ENCODE measurements at regions not wholly inside any gene's neighbourhood (a gene's known extent, or its start where the extent isn't known, plus 50 kb on each side); places are given as distances from the start of the nearest gene placed in this dataset.

GRCh38 chr1:22320587-22321344 is 130.9 kb upstream of the ZBTB40 start:
- H3K36me3 ChIP-seq = no peaks in the 10 kb centered on the region
- DNase-seq (ENCODE audit: low read depth in 1 of 2, low spot score in 2 of 2) = peak; percentile 28 to 46
- no peaks in the 10 kb centered on the region for H3K27me3 ChIP-seq (replicated peaks)
- no peak overlapping the region for H3K27ac ChIP-seq
- H3K9me3 ChIP-seq (replicated peaks) = no peaks in the 10 kb centered on the region
- H3K4me3 ChIP-seq = no peak overlapping the region
- H3K4me1 ChIP-seq (replicated peaks) = peaks cover 8% of the 10 kb centered on the region

- Histone ChIP-seq H3K27me3 (replicated peaks) (no peaks in the 10 kb centered on the region), H3K27ac (no peak overlapping the region), H3K36me3 (no peaks in the 10 kb centered on the region), H3K9me3 (replicated peaks) (no peaks in the 10 kb centered on the region), H3K4me3 (no peak overlapping the region), H3K4me1 (replicated peaks) (peaks cover 8% of the 10 kb centered on the region)
- peak in 1 of 2 experiments; percentile 24 for DNase-seq (ENCODE audit: low read depth in 1 of 2, low spot score in 2 of 2)
Measured at GRCh38 chr1:22321917-22322316, 129.7 kb upstream of the ZBTB40 start.

GRCh38 chr1:22323141-22323845 is 128.4 kb upstream of the ZBTB40 start:
- Histone ChIP-seq H3K27ac (no peak overlapping the region), H3K36me3 (no peaks in the 10 kb centered on the region), H3K9me3 (replicated peaks) (no peaks in the 10 kb centered on the region), H3K4me1 (replicated peaks) (peaks cover 8% of the 10 kb centered on the region), H3K27me3 (replicated peaks) (no peaks in the 10 kb centered on the region), H3K4me3 (no peak overlapping the region)
- no peak for DNase-seq (ENCODE audit: low read depth in 1 of 2, low spot score in 2 of 2)

GRCh38 chr1:22323846-22324504 is 127.7 kb upstream of the ZBTB40 start:
- peaks cover 8% of the 10 kb centered on the region for H3K4me1 ChIP-seq (replicated peaks)
- H3K27ac ChIP-seq = no peak overlapping the region
- no peaks in the 10 kb centered on the region for H3K27me3 ChIP-seq (replicated peaks)
- DNase-seq (ENCODE audit: low read depth in 1 of 2, low spot score in 2 of 2) = no peak
- no peak overlapping the region for H3K4me3 ChIP-seq
- H3K36me3 ChIP-seq = no peaks in the 10 kb centered on the region
- no peaks in the 10 kb centered on the region for H3K9me3 ChIP-seq (replicated peaks)

GRCh38 chr1:22325531-22326371 is 125.9 kb upstream of the ZBTB40 start:
- Histone ChIP-seq H3K27ac (no peak overlapping the region), H3K27me3 (replicated peaks) (no peaks in the 10 kb centered on the region), H3K4me3 (no peak overlapping the region), H3K36me3 (no peaks in the 10 kb centered on the region), H3K9me3 (replicated peaks) (no peaks in the 10 kb centered on the region), H3K4me1 (replicated peaks) (peaks cover 4% of the 10 kb centered on the region)
- peak in 1 of 2 experiments; percentile 25 for DNase-seq (ENCODE audit: low read depth in 1 of 2, low spot score in 2 of 2)

- no peaks in the 10 kb centered on the region for H3K27me3 ChIP-seq (replicated peaks)
- no peak overlapping the region for H3K4me3 ChIP-seq
- peak in 1 of 2 experiments; percentile 22 for DNase-seq (ENCODE audit: low read depth in 1 of 2, low spot score in 2 of 2)
- H3K9me3 ChIP-seq (replicated peaks) = no peaks in the 10 kb centered on the region
- no peak overlapping the region for H3K27ac ChIP-seq
- no peaks in the 10 kb centered on the region for H3K36me3 ChIP-seq
- H3K4me1 ChIP-seq (replicated peaks) = no peaks in the 10 kb centered on the region; the same call in 1 of the 2 replicates
Measured at GRCh38 chr1:22326372-22326915, 125.2 kb upstream of the ZBTB40 start.

- Histone ChIP-seq H3K27me3 (replicated peaks) (no peaks in the 10 kb centered on the region), H3K4me3 (no peak overlapping the region), H3K9me3 (replicated peaks) (no peaks in the 10 kb centered on the region), H3K27ac (no peak overlapping the region), H3K36me3 (no peaks in the 10 kb centered on the region), H3K4me1 (replicated peaks) (no peaks in the 10 kb centered on the region)
- DNase-seq (ENCODE audit: low read depth in 1 of 2, low spot score in 2 of 2) = peak in 1 of 2 experiments; percentile 27
Measured at GRCh38 chr1:22326931-22327330, 124.7 kb upstream of the ZBTB40 start.

GRCh38 chr1:22327411-22327810 is 124.2 kb upstream of the ZBTB40 start:
- Histone ChIP-seq H3K27me3 (replicated peaks) (no peaks in the 10 kb centered on the region), H3K4me1 (replicated peaks) (no peaks in the 10 kb centered on the region), H3K36me3 (no peaks in the 10 kb centered on the region), H3K9me3 (replicated peaks) (no peaks in the 10 kb centered on the region), H3K27ac (no peak overlapping the region), H3K4me3 (no peak overlapping the region)
- DNase-seq (ENCODE audit: low read depth in 1 of 2, low spot score in 2 of 2) = peak in 1 of 2 experiments; percentile 22

GRCh38 chr1:22328331-22329147 is 123.1 kb upstream of the ZBTB40 start:
- Histone ChIP-seq H3K27me3 (replicated peaks) (no peaks in the 10 kb centered on the region), H3K36me3 (no peaks in the 10 kb centered on the region), H3K27ac (no peak overlapping the region), H3K4me3 (no peak overlapping the region), H3K9me3 (replicated peaks) (no peaks in the 10 kb centered on the region), H3K4me1 (replicated peaks) (no peaks in the 10 kb centered on the region)
- DNase-seq (ENCODE audit: low read depth in 1 of 2, low spot score in 2 of 2) = peak in 1 of 2 experiments; percentile 33

GRCh38 chr1:22329148-22329515 is 122.5 kb upstream of the ZBTB40 start:
- H3K4me1 ChIP-seq (replicated peaks) = no peaks in the 10 kb centered on the region

GRCh38 chr1:22330092-22330759 is 121.4 kb upstream of the ZBTB40 start:
- DNase-seq (ENCODE audit: low read depth in 1 of 2, low spot score in 2 of 2) = no peak
- no peak overlapping the region for H3K4me3 ChIP-seq
- no peaks in the 10 kb centered on the region for H3K4me1 ChIP-seq (replicated peaks)
- no peaks in the 10 kb centered on the region for H3K36me3 ChIP-seq
- no peak overlapping the region for H3K27ac ChIP-seq
- no peaks in the 10 kb centered on the region for H3K9me3 ChIP-seq (replicated peaks)
- H3K27me3 ChIP-seq (replicated peaks) = no peaks in the 10 kb centered on the region

More at GRCh38 chr1:22329148-22329515, 122.5 kb upstream of the ZBTB40 start:
- H3K27ac ChIP-seq = no peak overlapping the region
- no peaks in the 10 kb centered on the region for H3K27me3 ChIP-seq (replicated peaks)
- DNase-seq (ENCODE audit: low read depth in 1 of 2, low spot score in 2 of 2) = peak in 1 of 2 experiments; percentile 30
- no peaks in the 10 kb centered on the region for H3K36me3 ChIP-seq
- H3K4me3 ChIP-seq = no peak overlapping the region
- no peaks in the 10 kb centered on the region for H3K9me3 ChIP-seq (replicated peaks)

- H3K4me3 ChIP-seq = no peak overlapping the region
- DNase-seq (ENCODE audit: low read depth in 1 of 2, low spot score in 2 of 2) = no peak
- H3K27me3 ChIP-seq (replicated peaks) = no peaks in the 10 kb centered on the region
Measured at GRCh38 chr1:22330760-22331119, 120.9 kb upstream of the ZBTB40 start.

More at GRCh38 chr1:22330760-22331119, 120.9 kb upstream of the ZBTB40 start:
- no peaks in the 10 kb centered on the region for H3K4me1 ChIP-seq (replicated peaks)
- no peaks in the 10 kb centered on the region for H3K9me3 ChIP-seq (replicated peaks)
- no peak overlapping the region for H3K27ac ChIP-seq
- no peaks in the 10 kb centered on the region for H3K36me3 ChIP-seq
